Stimulated activated CD4-positive, alpha-beta T cell treated with anti-CD3 and anti-CD28 coated beads, Interleukin-12 subunit alpha, Interleukin-12 subunit beta, amount 100 ng/mL, for 24 hours (primary cell): ENCODE measurements at regions not wholly inside any gene's neighbourhood (a gene's known extent, or its start where the extent isn't known, plus 50 kb on each side); places are given as distances from the start of the nearest gene placed in this dataset.

Experiments used
- DNase-seq, 2 experiments: peaks; one replicate each; pipeline ENCODE4 v3.0.0-alpha.2; 2020; ENCODE audit warnings: low read depth in 2 of 2

DNA sequence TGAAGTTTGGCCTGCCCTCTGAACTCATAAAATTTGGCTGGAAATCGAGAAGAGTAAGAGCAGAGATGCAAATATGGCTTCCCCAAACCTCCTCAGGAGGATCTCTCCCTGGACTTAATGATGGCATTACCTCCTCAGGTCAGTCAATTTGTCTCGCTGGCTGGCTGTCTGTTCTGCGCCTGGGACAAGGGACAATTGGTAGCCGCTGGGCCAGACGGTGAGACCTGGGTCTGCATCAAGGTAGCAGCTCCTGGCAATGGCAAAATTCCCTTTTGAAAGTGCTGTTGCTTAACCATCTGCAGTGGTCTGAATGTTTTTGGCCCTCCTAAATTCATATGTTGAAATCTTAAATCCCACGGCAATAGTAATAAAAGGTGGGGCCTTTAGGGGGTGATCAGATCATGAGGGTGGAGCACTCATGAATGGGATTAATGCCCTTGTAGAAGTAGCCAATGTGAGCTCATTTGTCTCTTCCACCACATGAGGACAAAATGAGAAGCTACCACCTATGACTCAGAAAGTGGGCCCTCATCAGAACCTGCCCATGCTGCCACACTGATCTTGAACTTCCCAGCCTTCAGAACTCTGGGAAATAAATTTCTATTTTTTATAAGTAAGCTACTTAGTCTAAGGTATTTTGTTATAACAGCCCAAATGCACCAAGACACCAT, 439.3 kb upstream of the KLF4 start:
- no peak for DNase-seq

DNA sequence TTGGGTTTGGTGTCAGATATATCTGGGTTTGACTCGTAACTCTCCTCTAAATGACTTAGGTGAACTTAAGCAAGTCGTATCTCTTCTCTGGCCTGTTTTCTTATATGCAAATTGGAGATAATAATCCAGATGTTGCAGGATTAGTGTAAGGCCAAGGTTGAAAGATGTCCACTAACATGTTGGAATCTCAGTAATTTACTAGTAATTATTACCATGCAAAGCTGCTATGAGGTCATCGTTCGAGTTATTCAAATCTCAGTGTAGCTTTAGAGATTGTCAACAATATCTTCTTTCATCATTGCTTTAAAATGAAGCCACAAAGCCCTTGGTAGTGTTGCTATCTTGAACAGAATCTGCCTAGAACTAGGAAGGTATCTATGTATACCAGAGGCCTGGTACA, 437.7 kb upstream of the KLF4 start:
- DNase-seq: no peak

DNA sequence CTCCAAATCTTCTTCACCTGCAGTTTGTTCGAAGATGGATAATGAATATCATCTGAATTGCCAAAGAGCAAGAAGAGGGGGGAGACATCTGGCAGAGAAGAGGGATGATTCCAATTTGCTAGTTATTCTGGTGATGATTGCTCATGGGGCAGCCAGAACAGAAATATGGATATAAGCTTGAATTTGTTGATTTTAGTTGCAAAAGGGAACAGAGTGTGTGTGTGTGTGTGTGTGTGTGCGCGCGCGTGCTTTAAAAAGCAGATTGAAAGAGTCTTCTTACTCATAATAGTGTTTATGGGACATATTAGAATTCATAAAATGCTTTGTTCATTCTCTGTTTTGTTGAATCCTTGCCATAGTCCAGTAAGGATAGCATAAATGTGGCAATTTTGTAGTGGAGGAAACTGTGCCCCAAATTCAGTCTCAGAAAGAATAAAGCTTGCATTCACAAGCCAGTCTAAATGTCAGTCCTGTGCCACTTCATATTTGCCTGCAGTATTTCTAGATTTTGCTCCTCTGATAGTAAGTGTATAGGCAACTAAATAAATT, 436.3 kb upstream of the KLF4 start:
- no peak for DNase-seq

DNA sequence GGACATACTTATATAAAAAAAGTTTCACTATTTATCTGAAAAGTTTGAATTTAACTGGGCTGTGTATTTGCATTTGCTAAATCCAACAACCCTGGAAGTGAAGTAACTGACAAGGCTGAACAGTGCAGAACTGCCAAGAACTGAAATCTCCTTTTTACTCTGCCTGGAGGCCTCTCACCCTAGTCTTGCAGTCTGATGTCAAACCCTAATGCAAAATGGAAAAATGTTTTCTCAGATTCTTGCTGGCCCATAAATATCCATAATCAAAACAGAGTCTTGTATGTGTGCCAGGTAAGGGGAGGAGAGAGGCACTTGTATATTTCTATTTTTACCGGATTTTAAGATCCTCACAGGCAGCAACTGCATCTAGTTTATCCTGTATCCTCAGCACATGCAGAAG, 432.7 kb upstream of the KLF4 start:
- no peak for DNase-seq

DNA sequence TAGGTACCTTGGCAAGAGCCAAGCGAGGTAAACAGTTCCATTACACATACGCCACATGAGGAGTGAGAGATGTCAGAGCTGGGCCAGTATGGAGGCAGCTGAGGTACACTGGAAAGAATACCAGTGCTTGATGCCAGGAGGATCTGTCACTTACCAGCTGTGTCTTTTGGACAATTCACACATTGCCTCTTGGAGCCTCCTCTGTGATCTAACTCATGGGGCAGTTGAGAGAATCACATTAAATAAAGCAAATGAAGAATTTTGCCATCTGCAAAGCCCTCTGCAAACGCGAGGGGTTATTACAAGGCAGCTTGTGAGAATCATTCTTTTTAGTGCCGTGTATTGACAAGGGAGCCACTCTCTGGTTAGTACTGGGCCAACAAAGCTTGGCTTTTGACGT, 429.7 kb upstream of the KLF4 start:
- DNase-seq: no peak

DNA sequence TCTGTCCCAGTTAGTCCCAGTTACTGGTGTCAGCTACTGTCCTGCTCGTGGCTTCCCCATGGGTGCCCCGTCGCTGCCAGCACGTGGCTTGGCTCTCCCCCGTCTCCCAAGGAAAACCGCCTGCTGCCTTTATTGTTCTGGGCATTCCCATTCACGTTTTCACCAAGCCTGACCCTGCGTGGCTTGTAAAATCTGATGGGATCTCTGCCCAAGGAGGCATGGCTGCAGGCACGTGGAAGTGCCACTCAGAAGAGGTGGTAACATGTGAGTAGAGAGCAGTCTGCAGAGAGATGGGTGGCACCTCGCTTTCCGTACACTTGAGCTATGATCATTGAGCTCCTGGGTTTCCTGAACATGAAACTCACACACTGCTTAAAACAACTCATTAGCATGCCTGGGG, 429.2 kb upstream of the KLF4 start:
- no peak for DNase-seq

DNA sequence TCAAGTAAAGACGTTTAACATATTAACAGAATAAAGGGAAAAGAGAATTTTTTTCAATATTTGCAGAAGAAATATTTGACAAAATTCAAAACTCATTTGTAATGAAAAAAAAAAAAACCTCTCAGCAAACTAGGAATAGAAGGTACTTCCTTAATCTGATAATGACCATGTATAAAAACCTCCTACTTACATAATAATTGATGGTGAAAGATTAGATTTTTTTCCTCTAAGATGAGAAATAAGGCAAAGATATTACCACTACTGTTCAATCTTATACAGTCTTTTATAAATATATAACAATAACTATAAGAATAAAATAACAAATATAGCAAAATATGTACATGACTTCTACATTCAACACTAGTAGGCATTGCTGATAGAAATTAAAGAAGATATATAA, 424.6 kb upstream of the KLF4 start:
- no peak for DNase-seq

DNA sequence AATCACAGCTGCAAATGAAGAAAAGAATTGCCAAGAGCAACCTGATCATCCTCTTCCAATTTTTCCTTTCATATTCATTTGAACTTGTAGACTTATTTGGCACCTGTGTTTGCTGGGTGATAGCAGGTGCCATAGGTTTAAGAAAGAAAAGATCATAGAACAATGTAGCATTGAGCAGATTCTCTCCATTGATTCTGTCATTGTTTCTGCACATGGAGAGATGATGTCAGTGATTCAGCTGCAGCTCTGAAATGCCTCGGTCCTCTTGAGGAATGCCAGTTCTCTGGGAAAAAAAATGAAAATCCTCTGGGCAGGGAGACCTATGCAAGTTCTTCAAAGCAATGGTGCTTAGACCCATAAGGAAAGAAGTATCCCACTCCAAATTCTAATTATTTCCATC, 418.1 kb upstream of the KLF4 start:
- DNase-seq: no peak

DNA sequence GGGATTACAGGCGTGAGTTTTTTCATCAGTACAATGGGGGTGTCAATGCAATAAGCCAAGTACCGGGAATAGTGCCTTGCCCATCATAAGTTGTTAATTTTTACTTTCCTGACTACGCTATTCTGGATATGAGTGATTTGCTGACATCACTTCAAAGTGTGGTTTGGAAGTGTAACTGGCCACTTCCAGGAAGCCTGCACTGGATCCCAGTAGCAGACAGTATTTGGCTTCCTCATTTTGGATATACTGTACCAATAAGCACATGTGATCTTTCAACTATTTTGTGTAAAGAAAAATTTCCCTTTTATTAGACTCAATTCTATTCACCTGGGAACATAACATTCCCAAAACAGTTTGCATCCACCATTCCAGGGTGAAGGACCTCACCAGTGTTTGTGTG, 417.7 kb upstream of the KLF4 start:
- DNase-seq: no peak

DNA sequence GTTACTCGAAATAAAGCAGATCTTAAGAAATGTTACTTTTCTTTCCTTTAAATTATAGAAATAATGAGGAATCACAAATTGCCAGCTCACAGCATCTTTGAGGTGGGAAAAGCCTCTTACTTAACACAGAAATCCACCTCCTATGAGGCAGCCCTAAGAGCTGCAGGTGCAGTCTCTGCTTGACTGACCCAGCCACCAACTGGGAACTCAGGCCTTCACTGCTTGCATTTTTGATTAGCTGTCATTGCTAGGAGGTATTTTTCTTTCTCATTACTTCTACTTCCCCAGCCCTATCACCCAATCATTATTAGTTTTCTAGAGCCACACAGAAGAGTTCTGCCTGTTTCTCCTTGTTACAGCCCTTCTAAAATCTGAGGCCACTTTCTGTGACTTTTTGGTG, 416.5 kb upstream of the KLF4 start:
- no peak for DNase-seq

DNA sequence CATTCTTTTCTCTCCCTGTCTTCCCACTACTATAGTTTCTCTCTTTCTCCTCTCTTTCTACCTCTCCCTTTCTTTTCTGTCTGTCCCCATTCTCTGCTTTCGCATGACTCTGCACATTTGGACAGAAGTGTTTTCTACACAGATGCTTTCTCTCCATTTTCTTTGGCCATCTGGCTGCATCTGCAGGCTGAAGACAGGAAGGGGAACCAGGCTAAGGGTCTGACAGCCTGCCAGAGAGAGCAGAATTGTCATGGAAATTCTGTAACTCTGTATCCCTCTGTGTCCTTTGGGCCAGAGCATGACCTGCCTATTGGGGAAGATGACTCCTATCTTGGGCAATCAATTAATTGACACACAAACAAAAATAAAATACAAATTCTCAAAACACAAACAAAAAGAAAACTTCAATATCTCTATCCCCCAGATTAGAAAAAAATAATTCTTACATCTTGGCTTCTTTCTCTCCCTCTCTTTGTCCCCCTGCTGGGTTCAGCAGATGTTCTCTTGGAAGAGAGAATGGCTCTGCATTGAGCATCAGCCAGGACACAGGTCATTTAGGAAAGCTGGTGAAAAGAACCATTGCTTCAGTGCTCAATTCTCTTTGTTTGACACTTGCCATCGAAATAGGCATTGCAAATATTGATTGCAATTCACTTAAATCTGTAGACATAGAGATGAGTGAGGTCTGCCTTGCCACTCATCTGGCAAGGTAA, 415.9 kb upstream of the KLF4 start:
- no peak for DNase-seq

DNA sequence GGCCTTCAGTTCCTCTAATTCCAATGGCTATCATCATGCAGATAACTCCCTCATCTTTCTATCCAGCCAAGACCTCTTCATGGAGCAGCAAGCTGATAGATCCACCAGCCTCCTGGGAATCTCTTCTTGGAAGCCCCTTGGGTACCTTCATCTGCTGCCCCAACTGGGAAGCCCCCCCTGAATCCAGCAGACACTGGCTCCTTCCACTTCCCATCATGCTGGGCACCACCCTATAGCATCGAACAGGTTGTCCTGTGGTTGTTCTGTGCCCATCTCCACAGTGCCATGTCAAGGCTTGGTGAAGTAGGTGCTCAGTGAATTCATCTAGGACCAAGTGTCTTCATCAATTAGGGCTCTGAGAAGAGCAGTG, 410.4 kb upstream of the KLF4 start:
- no peak for DNase-seq

DNA sequence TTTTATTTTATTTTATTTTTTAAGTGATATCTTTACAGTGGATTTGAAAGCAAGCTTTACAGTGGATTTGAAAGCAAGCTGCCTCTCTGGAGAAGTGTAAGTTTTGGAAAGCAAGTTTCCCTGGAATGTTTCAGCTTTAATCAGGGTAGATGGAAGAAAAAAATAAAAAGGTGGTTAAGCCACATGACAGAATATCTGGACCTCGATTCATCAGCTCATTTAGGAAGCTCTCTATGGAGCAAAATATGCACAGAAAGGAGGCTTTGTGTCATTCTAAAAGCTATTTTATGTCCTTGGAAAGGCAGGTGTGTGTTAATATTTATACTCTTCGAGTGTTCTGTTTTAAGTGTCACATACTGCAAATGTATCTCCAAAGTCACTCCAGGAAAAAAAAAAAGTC, 409.2 kb upstream of the KLF4 start:
- no peak for DNase-seq

DNA sequence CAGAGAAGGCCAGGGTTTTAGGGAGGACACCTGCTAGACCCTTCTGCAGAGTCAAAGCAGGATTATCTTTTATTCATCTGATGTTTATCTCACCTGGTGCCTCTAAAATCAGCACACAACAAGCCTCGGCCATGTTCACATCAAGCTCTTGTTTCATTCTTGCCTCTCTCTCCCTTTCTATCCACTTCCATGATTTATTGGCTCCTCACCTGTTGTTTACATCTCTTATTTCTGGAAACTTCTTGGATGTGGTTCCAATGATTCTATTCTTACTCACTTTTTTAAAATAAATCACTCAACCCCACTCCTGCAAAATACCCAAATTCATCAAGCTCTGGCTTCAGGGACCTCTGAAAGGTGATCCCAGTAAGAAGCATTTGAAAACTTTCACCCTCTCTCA, 407.0 kb upstream of the KLF4 start:
- DNase-seq: no peak

DNA sequence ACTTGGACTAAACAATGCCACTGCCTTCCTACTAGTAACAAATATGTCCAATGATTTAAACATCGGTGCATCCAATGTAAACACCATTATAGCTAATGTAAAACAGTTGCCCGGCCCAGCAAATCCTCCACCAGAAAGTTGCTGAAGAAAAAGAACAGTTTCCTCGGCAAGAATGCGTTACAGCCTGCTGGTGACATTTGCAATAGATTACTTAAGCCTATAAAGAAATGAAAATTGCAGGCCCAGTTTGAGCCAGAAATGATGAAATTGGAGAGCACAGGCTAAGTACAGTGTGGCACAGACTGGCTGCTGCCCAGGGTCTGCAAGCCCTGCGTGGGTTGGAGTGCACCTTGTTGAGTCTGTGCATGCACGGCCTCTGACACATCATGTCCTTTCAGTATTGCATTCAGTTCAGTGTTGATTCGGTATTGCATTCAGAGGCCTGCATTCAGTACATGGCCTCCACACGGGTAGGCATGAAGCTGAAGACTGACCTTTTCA, 406.0 kb upstream of the KLF4 start:
- no peak for DNase-seq

DNA sequence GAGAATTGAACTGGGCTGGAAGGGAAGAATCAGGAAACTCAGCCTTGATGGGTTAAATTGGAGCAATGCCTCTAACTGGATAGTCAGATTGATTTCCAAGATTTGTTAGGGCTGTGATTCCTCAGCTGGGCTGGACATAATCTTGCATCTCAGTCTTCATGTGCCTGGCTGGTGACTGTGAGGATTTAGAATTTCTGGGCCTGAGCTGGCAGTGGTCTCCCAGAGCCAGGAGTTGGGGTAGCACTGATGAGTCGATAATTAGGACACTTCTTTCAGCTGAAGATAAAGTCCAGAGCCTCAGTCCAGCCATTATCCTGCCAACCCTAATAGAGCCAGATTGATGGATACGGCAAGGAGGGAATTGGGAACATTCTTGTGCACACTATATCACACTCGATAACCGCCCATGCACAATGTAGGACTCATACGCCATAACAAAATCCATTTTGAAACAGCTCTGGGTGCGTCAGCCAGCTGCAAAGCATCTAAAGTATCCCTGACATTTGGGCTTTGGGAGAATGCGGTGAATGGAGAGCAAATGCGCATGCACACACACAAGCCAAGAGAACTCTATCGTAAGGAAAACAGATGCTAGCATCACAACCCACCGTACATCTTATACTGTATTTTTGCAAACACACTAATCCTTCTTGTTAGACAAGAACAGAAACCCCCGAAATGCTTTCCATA, 405.1 kb upstream of the KLF4 start:
- DNase-seq: no peak

DNA sequence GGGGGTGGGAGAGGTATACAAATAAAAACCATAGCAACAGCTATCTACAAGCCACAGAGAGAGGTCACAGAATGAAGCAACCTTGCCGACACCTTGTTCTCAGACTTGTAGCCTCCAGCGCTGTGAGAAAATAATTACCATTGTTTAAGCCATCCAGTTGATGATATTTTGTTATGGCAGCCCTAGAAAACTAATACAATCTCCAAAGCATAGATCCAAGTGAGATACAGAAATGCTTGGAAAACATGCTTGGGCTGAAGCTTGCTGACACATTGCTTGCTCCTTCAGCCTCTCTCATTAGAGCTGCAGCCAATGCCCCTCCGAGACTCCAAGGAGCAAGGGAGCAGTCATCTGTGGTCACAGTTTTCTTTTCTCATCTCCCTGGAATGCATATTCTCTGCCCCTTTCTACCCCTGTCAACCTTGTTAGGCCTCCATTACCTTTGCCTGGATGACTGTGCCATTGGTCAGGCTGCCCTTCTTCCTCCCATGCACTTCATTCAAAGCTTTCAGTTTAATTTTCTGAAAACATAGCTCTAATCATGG, 401.4 kb upstream of the KLF4 start:
- no peak for DNase-seq

DNA sequence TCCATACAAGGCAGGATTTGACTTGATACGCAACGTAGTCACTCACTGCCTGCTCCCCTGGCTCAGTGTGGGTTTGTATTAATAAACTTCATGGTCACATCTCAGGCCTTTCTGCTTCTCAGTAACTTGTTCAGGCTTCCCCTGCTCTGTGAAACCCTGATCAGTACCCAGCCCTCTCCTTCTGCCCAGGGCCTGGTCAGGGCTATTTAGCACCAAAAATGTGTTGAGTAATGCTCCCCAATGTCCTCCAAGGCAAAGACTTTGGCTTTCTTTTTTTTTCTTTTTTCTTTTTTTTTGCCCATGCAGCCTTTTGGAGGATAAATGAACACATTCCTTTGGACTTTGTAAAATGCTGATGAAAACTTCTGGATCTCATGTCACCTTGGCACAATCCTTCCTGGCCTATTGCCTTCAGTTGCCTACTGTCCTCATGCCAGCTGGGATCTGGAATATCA, 399.2 kb upstream of the KLF4 start:
- DNase-seq: no peak

DNA sequence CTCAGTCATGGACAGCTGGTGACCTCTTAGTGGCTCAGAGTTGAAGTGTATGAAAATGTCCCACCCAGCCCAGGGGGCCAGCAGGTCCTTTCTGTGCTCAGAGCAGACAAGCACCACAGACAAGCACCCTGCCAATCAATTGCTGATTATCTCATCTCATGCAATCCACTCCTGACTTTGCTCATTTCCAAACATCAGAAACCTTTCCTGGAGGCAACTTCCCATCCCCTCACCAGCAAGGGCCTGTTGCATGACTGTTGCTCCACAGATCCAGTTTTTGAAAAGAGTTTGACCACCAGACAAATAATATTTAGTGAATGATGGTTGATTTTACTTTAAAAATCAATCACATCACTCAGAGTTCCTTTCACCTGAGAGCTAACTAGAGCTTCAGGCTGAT, 397.3 kb upstream of the KLF4 start:
- DNase-seq: no peak

DNA sequence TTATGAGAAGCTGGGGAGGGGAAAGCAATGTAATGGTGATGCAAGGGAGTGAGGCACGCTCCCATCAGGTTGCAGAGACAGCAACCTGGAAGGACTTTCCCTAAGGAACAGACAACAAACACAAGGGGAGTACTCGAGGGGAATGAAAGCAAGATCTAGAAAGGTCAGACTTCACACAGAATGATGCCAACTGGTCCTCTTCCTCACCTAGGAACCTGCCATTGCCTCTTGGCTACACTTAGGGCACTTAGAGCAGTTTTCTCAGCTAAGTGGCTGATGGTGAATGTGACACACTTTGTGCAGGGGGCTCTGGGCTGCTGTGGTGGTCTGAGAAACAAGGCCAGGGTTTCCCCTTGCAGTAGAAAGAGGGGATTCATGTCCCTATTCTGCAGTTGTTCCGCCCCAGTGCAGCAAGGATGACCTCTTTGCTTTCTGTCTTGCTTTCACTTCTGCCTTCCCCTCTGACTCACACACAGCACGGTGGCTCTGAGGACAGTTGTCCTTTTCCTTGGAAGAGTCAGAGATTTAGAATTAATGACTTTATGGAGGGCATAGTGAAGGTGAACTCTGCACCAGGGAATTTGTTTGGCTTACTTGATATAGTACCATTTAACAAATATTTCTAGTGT, 394.0 kb upstream of the KLF4 start:
- no peak for DNase-seq

DNA sequence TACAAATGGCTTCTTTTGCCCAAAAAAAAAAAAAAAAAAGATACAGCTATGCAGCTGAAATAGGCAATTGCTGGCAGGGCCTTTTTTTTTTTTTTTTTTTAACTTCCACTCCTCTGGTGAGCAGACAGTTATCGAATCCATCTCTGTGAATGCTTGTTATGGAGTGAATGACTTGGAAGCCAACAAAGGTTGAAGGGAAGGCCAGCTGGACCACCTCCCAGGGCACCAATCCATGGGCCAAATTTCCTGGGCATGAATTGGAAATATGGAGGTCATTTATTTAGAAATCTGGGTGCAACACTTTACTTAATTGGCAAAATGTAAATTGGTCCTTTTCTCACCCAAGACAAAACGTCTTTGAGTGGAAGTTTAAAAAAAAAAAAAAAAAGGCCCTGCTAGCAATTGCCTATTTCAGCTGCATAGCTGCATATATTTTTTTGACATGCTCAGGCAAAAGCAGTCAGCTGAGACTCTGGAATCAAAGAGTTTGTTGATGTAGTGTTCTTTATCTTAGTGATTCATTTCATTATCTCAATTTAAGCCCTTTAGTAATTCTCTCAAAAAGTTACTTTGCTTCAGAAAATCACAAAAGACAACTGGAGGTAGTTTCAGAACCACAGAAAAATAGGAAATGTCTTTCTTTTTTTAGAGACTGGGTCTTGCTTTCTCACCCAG, 392.2 kb upstream of the KLF4 start:
- DNase-seq: no peak
